OCI-LY1 (cell line): ENCODE measurements at regions not wholly inside any gene's neighbourhood (a gene's known extent, or its start where the extent isn't known, plus 50 kb on each side); places are given as distances from the start of the nearest gene placed in this dataset.

Experiments used
- H2AFZ ChIP-seq: fragments of 200-600 bp; sonication (generic), shearing (Covaris generic); 2 replicates; pipeline ENCODE4 v1.6.0; 2014; ENCODE audit warnings: antibody characterized with exemption, mild to moderate bottlenecking, low read length
- H3F3A ChIP-seq: fragments of 200-600 bp; sonication (generic), shearing (Covaris generic); 2 replicates; pipeline ENCODE4 v1.6.0; 2014; ENCODE audit warnings: mild to moderate bottlenecking, antibody characterized with exemption, low read length, moderate library complexity; ENCODE audit not compliant: insufficient read depth
- H3K27ac ChIP-seq: fragments of 200-600 bp; sonication (generic); 2 replicates; pipeline ENCODE4 v1.5.1; 2014; ENCODE audit warnings: low read length, mixed run types, mild to moderate bottlenecking, low read depth; ENCODE audit not compliant: poor library complexity, severe bottlenecking
- H3K27me3 ChIP-seq: fragments of 200-600 bp; sonication (generic); 2 replicates; pipeline ENCODE4 v1.6.0; 2014; ENCODE audit warnings: antibody characterized with exemption, mild to moderate bottlenecking, low read length, moderate library complexity; ENCODE audit not compliant: insufficient read depth
- H3K36me3 ChIP-seq: fragments of 200-600 bp; sonication (generic); 2 replicates; pipeline ENCODE4 v1.6.1; 2014; ENCODE audit warnings: mild to moderate bottlenecking, antibody characterized with exemption, low read length, moderate library complexity, mixed read lengths; ENCODE audit not compliant: insufficient read depth
- H3K4me1 ChIP-seq: fragments of 200-600 bp; sonication (generic); 2 replicates; pipeline ENCODE4 v1.5.1; 2014; ENCODE audit warnings: mild to moderate bottlenecking, low read length, moderate library complexity; ENCODE audit not compliant: insufficient read depth, severe bottlenecking
- H3K4me2 ChIP-seq: fragments of 200-600 bp; sonication (generic), shearing (Covaris generic); 2 replicates; pipeline ENCODE4 v1.6.1; 2014; ENCODE audit warnings: low read length
- H3K4me3 ChIP-seq: fragments of 200-600 bp; sonication (generic); 2 replicates; pipeline ENCODE4 v1.5.1; 2014; ENCODE audit warnings: low read length, low read depth, mild to moderate bottlenecking, mixed read lengths; ENCODE audit not compliant: poor library complexity, severe bottlenecking
- H3K79me2 ChIP-seq: fragments of 200-600 bp; shearing (Covaris generic); 2 replicates; pipeline ENCODE4 v1.6.1; 2016; ENCODE audit warnings: mixed run types, low read length, mixed read lengths; ENCODE audit not compliant: insufficient read depth
- H3K9ac ChIP-seq: fragments of 200-600 bp; sonication (generic), shearing (Covaris generic); 2 replicates; pipeline ENCODE4 v1.6.1; 2014; ENCODE audit warnings: mild to moderate bottlenecking, low read length, mixed read lengths
- H3K9me2 ChIP-seq: fragments of 200-600 bp; sonication (generic), shearing (Covaris generic); 2 replicates; pipeline ENCODE4 v1.6.1; 2014; ENCODE audit warnings: low read depth, mild to moderate bottlenecking, low read length, mixed read lengths
- H3K9me3 ChIP-seq: fragments of 200-600 bp; shearing (Covaris generic); 2 replicates; pipeline ENCODE4 v1.6.1; 2014; ENCODE audit warnings: low read length, mixed read lengths
- H4K20me1 ChIP-seq: fragments of 200-600 bp; sonication (generic), shearing (Covaris generic); 2 replicates; pipeline ENCODE4 v1.6.0; 2016; ENCODE audit warnings: mild to moderate bottlenecking, low read length; ENCODE audit not compliant: insufficient read depth
- EZH2 ChIP-seq: fragments of 200-600 bp; sonication (generic), shearing (Covaris generic); IDR thresholded peaks from 2 replicates; pipeline ENCODE4 v1.8.0; 2017; ENCODE audit warnings: borderline replicate concordance, mixed run types, mild to moderate bottlenecking, antibody characterized with exemption, low read length, moderate library complexity, mixed read lengths
- TF ChIP-seq, protein P1 (sequence below): fragments of 200-600 bp; sonication (generic), shearing (Covaris generic); IDR thresholded peaks from 2 replicates; pipeline ENCODE4 v1.5.1; 2017; ENCODE audit warnings: mild to moderate bottlenecking, antibody characterized with exemption, low read length, moderate library complexity, mixed read lengths

DNA sequence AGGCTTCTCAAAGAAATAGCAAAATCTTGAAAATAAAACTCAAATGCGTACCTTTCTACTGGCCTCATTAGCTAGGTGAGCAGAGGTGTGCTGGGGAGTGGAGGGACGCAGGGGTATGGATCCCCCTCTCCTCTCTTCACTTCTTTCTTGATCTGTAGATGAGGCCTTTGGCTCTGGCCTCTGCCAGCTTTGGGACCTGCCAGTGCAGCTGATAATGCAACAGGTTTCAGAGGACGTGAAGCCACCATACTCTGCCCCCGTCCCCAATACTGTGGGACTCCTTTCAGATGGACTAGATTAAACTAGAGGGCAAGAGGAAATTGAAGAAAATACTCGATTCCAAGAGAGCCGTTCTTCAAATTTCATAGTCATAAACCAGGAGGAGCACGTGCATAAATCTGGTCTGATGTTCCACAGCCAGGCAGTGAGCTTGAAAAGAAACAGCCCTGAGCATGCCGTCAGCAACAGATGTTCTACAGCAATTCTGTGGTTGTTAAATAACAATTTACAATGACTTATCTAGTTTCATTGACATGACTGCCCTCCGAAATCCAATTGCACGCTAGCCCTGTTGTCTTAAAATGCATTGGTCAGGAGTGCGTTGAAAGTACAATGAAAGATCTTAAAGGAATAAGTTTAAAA, 245.3 kb upstream of the FOXQ1 start:
- Histone ChIP-seq H3K9ac (no peak overlapping the region), H4K20me1 (no peaks in the 10 kb centered on the region), H3K27me3 (no peaks in the 10 kb centered on the region; the same call in 1 of the 2 replicates), H2AFZ (no peak overlapping the region), H3K79me2 (no peaks in the 10 kb centered on the region), H3K4me3 (no peak overlapping the region), H3K4me1 (no peaks in the 10 kb centered on the region), H3K4me2 (no peak overlapping the region), H3K36me3 (no peaks in the 10 kb centered on the region), H3K9me3 (no peaks in the 10 kb centered on the region), H3K27ac (no peak overlapping the region), H3K9me2 (no peaks in the 10 kb centered on the region), H3F3A (no peaks in the 10 kb centered on the region)
- TF ChIP-seq, protein P1, sequence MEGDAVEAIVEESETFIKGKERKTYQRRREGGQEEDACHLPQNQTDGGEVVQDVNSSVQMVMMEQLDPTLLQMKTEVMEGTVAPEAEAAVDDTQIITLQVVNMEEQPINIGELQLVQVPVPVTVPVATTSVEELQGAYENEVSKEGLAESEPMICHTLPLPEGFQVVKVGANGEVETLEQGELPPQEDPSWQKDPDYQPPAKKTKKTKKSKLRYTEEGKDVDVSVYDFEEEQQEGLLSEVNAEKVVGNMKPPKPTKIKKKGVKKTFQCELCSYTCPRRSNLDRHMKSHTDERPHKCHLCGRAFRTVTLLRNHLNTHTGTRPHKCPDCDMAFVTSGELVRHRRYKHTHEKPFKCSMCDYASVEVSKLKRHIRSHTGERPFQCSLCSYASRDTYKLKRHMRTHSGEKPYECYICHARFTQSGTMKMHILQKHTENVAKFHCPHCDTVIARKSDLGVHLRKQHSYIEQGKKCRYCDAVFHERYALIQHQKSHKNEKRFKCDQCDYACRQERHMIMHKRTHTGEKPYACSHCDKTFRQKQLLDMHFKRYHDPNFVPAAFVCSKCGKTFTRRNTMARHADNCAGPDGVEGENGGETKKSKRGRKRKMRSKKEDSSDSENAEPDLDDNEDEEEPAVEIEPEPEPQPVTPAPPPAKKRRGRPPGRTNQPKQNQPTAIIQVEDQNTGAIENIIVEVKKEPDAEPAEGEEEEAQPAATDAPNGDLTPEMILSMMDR, result no peak
- no peak for TF ChIP-seq EZH2

DNA sequence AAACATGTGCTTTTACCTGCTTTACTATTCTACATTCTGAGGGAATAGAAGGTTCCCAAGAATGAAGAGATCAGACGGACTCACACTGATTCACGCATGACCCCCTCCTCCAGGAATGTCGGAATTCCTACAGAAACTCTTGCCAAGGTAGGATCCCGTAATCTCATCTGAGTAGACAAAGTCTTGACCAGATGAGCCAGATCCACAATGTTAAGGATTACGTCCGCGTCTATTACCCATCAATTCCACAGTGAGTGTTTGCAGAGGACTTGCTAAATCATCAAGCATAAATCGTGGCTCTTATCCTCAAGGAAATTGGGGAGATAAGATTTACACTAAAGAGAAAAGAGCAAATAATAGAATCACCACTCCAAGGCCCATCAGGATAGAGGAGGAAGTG, 245.9 kb upstream of the FOXQ1 start:
- H4K20me1 ChIP-seq, result no peaks in the 10 kb centered on the region
- no peak overlapping the region for H3K9ac ChIP-seq
- H3K4me2 ChIP-seq, result no peak overlapping the region
- no peaks in the 10 kb centered on the region for H3K36me3 ChIP-seq
- H3K79me2 ChIP-seq, result no peaks in the 10 kb centered on the region
- no peak overlapping the region for H3K4me3 ChIP-seq
- TF ChIP-seq, protein P1, result no peak
- TF ChIP-seq EZH2, result no peak
- no peak overlapping the region for H3K27ac ChIP-seq
- no peaks in the 10 kb centered on the region for H3K9me2 ChIP-seq
- no peaks in the 10 kb centered on the region for H3K4me1 ChIP-seq
- H3F3A ChIP-seq, result no peaks in the 10 kb centered on the region
- H3K27me3 ChIP-seq, result no peaks in the 10 kb centered on the region; the same call in 1 of the 2 replicates
- no peaks in the 10 kb centered on the region for H3K9me3 ChIP-seq
- H2AFZ ChIP-seq, result no peak overlapping the region

DNA sequence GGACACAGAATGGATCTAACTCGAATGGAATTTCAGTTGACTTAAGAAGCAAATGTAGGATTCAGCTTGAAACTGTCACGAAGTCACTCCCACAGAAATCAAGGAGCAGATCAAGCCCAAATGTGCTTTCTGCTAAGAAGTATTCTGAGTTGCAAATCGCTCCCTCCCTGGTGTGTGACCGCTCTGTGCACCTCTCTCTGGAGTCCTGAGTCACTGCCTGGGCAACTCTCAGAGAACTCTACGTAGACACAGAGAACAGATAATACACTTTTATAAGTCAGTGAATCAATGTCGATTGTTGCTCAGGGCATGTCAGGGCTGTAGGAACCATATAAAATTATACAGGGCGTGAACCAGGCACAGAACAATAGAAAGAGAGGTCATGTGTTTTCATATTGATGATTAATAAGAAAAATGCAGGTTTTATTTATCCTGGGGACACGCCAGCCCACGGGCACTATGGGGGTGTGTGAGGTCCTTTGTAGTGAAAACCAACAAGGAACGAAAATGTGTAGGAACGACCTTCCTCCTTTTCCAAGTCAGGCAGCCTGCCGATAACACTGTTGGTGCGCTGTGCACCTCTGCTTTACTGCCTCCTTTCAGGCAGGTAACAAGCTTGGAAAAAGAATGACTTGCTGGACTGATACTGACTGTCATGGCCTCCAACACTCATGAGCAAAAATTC, 248.1 kb upstream of the FOXQ1 start:
- no peaks in the 10 kb centered on the region for H3K4me1 ChIP-seq

More for the DNA sequence above, 248.1 kb upstream of the FOXQ1 start:
- no peaks in the 10 kb centered on the region for H3K9me2 ChIP-seq
- no peak for TF ChIP-seq EZH2
- TF ChIP-seq, protein P1, result no peak
- H3K36me3 ChIP-seq, result no peaks in the 10 kb centered on the region
- no peak overlapping the region for H3K4me3 ChIP-seq
- H4K20me1 ChIP-seq, result no peaks in the 10 kb centered on the region
- no peak overlapping the region for H3K27ac ChIP-seq
- H3K9me3 ChIP-seq, result no peaks in the 10 kb centered on the region
- no peaks in the 10 kb centered on the region for H3F3A ChIP-seq
- no peak overlapping the region for H3K9ac ChIP-seq
- no peaks in the 10 kb centered on the region; the same call in 1 of the 2 replicates for H3K27me3 ChIP-seq
- no peaks in the 10 kb centered on the region for H3K79me2 ChIP-seq
- no peak overlapping the region for H2AFZ ChIP-seq
- no peak overlapping the region for H3K4me2 ChIP-seq
